ENCODE measurements at regions not wholly inside any gene's neighbourhood (a gene's known extent, or its start where the extent isn't known, plus 50 kb on each side); places are given as distances from the start of the nearest gene placed in this dataset.

DNA sequence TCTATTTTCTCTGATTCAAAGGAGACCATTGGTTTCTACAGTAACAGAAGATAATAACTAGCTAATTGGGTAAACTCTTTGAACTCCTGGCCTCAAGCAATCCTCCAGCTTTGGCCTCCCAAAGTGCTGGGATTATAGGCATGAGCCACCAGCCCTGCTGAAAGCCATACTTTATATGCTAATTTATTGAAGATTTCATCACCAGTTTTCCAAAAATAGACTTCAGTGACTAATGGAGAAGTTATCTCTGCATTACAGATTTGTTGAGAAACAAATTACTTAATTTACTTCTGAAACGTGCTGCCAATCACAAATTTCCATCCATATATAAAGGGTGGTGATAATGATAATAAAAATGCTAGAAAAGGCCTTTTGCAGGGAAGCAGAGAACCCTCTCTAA is 1758.1 kb upstream of the SEL1L start:
- TF ChIP-seq EZH2 (IDR thresholded peaks at IDR 0.05; ENCODE audit: borderline replicate concordance): no peak
- TF ChIP-seq, protein P1, sequence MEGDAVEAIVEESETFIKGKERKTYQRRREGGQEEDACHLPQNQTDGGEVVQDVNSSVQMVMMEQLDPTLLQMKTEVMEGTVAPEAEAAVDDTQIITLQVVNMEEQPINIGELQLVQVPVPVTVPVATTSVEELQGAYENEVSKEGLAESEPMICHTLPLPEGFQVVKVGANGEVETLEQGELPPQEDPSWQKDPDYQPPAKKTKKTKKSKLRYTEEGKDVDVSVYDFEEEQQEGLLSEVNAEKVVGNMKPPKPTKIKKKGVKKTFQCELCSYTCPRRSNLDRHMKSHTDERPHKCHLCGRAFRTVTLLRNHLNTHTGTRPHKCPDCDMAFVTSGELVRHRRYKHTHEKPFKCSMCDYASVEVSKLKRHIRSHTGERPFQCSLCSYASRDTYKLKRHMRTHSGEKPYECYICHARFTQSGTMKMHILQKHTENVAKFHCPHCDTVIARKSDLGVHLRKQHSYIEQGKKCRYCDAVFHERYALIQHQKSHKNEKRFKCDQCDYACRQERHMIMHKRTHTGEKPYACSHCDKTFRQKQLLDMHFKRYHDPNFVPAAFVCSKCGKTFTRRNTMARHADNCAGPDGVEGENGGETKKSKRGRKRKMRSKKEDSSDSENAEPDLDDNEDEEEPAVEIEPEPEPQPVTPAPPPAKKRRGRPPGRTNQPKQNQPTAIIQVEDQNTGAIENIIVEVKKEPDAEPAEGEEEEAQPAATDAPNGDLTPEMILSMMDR (IDR thresholded peaks at IDR 0.05; ENCODE audit: poor library complexity): no peak
